SHP77 treated with DMSO at 0.1 percent for 48 hours (cell line): ENCODE measurements at regions not wholly inside any gene's neighbourhood (a gene's known extent, or its start where the extent isn't known, plus 50 kb on each side); places are given as distances from the start of the nearest gene placed in this dataset.
A peak's percentile ranks its signal among the peaks of the same experiment; 100 is the strongest.

Source experiments
- DNase-seq: peaks from one replicate; lab custom pipeline; 2025; lab: John Stamatoyannopoulos, UW

GRCh38 chr9:96038271-96038670, 162.8 kb downstream of the ERCC6L2 start:
- DNase-seq = no peak

DNA sequence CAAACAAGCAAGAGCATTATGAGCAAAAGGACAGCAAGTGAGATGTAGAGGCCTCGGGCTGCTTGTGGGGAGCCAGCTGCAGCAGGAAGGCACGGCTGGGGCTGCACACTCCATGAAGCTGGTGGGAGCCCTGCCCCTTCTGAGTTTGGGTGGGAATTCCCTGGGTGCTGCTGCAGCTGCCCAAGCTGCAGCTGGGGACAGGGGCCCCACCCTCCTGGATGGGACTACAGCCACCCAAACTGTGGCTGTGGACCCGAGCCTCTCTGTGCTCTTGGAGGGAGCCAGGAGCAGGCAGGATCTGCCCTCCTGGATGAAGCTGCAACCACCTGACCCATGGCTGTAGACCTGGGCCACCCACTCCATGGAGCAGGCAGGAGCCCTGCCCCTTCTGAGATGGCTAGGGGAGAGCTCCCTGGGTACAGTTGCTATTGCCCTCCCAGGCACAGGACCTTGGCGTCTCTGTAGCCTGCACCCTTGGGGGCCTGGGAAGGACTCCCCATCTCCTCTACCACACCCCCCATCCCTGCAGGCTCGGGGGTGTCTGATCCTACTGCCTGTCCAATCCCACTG, 159.1 kb downstream of the ERCC6L2 start:
- DNase-seq = no peak

DNA sequence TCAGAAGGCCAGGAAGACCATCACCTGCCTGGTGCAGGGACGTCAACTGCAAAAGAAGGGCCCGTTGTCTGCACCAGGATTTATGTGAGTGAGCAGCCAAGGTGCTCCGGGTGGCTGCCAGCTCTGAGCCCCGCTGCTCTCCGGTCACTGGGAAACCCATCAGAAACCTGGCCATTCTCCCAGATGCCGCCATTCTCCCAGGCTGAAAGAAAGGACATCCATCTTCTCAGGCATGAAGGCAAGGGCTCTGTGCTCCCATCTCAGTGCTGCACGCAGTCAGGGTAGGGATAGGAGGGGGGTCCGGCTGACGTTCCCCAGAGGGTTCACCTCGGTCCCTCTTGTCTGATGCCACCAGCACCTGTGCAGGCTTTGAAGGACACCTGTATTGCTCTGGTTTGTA, 158.4 kb downstream of the ERCC6L2 start:
- DNase-seq = no peak

DNA sequence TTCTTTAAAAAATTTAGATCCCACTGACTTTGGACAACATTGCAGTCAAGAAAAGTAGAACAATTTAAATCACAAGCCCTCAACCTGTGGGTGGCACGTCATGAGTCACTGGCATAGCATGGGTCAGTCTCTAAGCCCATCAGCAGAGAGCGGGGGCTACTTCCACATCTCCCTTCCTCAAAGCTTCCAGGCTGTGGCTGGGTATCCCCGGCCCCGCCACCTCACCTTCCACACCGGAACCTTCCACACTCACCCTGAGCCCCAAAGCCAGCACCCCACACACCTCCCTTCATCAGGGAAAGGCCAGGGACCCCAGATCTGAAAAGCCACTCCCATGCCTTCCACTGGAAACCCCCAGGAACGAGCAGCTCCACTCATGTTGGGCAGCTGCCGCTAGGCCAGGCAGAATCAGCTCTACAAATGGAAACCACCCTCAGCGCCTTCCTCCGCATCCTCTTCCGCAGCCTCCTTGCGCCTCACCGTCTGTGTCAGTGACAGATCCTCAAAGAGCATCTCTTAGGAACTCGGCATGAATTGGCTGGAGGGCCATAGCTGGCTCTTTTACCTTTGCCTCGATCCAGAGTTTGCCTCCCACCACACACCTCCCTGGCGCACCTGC, 156.5 kb downstream of the ERCC6L2 start:
- DNase-seq = no peak

- DNase-seq = peak; percentile 88
Measured at GRCh38 chr9:96031366-96031824, 155.9 kb downstream of the ERCC6L2 start.

DNA sequence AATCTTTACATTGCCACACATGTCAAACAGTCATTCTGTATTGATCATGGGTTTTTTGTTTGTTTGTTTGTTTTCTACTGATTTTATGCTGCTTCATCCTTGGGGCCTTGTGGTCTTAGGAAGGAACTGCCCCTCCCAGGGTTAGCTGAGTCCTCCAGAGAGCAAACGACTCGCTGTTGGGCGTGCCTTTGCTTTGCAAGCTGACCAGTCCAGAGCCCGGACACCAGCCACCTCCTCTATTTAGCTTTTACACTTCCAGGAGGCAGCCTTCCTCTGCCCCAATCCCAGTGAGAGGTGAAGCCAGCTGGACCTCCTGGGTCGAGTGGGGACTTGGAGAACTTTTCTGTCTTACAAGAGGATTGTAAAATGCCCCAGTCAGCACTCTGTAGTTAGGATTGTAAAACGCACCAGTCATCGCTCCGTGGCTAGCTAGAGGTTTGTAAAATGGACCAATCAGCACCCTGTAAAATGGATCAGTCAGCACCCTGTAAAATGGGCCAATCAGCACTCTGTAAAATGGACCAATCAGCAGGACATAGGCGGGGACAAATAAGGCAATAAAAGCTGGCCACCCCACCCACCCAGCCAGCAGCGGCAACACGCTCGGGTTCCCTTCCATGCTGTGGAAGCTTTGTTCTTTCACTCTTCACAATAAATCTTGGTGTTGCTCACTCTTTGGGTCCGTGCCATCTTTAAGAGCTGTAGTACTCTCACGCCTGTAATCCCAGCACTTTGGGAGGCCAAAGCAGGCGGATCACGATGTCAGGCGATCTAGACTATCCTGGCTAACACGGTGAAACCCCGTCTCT, 154.4 kb downstream of the ERCC6L2 start:
- DNase-seq = no peak

- no peak for DNase-seq
Measured at GRCh38 chr9:96027251-96028131, 152.0 kb downstream of the ERCC6L2 start.

- DNase-seq = no peak
Measured at GRCh38 chr9:96026655-96027213, 151.2 kb downstream of the ERCC6L2 start.

GRCh38 chr9:96025995-96026602, 150.6 kb downstream of the ERCC6L2 start:
- DNase-seq = no peak

DNA sequence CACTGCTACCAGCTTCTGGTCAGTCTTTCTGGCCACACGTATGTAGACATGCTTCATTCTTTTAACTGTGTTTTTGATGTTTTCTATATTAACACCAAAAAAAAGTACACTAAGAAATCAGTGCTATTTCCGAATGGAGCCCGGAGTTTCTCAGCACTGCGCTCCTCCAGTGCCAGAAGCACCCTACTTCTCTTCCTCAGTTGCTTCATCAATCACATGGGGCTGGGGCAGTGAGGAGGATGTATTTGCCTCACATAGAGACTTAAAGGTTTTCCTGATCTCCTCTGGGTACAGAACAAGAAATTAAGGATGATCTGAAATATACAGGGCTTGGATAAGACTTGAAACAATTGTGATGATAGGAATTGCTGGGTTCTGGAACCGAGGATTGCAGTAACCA, 148.0 kb downstream of the ERCC6L2 start:
- no peak for DNase-seq

- no peak for DNase-seq
Measured at GRCh38 chr9:96022445-96023051, 147.1 kb downstream of the ERCC6L2 start.

DNA sequence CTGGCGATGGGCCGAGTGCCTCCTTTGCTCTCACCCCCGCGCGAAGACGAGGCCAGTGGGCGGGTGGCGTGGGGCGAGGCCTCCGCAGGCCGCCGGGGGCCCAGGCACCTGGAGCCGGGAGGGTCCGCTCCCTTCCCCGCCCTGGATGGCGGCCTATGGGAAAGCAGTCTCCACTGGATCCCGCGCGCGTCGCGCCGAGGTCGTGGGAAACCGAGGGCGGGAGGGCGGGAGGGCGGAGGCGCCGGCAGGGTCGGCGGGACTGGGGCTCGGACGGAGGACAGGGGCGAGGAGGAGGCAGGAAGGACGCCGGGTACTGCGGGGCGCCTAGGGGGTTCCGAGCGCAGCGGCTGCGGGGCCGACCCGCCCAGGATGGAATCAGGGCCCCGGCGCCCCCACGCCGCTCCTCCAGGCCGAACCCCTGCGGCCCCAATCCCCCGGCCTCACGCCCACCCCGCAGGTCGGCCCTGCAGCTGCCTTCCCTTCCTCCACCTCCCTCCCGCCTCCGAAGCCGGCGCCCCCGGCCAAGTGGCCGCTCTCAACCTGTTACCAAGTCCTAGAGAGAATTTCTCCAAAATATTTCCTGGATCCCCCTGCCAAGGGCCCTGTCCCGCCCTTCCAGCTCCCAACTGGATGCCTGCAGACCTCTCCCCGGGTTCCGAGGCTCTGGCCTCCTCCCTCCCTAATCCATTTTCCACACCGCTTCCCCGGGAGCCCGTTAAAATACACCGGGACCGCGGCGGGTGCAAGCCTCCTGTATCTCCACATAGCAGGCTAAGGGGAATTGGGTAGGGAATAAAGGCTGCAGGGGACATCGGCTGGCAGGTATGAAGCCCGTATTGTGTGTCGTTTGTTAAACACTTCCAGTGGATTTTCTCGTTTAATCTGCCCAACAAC, 146.3 kb downstream of the ERCC6L2 start:
- DNase-seq = no peak

DNA sequence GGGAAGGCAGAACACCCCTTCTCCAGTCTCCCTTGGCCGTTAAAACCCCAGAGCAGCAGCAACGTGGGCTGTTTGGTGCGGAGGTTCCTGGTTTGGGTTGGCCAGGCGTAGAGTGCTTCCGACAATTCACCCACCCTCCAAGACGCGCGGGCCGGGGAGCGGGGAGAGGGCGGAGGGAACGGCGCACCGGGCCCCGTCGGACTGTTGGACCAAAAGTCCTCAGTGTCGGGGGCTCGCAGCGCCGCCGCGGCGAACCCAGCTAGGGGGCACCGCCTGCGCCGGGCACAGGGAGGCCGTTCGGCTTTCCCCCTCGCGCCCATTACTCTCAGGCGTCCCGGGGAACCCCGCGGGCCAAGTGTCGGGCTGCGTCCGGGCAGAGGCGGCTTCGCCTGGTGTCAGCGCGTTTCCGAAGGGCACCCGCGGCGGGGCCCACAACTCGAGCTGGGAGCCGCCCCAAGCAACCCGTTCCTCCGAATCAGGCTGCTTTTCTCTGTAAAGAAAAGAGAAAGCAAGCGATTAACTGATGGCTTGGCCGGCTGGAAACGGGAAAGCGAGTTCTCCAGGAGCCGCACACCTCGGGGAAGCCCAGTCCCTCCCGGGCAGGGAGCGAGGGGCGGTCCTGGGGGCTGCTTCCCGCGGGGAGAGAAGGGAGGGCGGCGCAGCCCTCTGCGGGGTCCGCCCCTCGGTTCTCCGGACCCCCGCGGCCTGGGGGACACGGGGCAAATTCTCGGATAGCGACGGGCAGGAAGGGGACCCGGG, 145.5 kb downstream of the ERCC6L2 start:
- DNase-seq = no peak

GRCh38 chr9:96020300-96020791, 144.9 kb downstream of the ERCC6L2 start:
- DNase-seq = no peak
